Right ventricle myocardium superior (tissue), 1 donor: ENCODE measurements at regions not wholly inside any gene's neighbourhood (a gene's known extent, or its start where the extent isn't known, plus 50 kb on each side); places are given as distances from the start of the nearest gene placed in this dataset.

Experiments
- ATAC-seq: fragments of 200-7000 bp; cut with Tn5 transposase; one replicate; pipeline ENCODE4 v1.9.1; 2020; ENCODE audit warnings: mild to moderate bottlenecking; ENCODE audit not compliant: poor library complexity
- DNase-seq: peaks from one replicate; pipeline ENCODE4 v3.0.0-alpha.2; 2020
- intact Hi-C: fragments of 100-400 bp; cut with DNase I; formaldehyde crosslinking; loops from one replicate; pipeline ENCODE4 v1.11.2; 2022
- donor health status: DM: no; HTN: yes; CAD: no; lungs with severe emphysema.

- no peak for ATAC-seq
- no peak for DNase-seq
- intact Hi-C loops: no loop called here
These were observed 301.1 kb upstream of the ARPP21 start for GRCh38 chr3:35338186-35338585.

- DNase-seq (no peak), ATAC-seq (no peak)
- intact Hi-C loops: no loop called here
These were observed 259.1 kb upstream of the ARPP21 start for GRCh38 chr3:35380196-35380595.

GRCh38 chr3:35383216-35383615 is 256.1 kb upstream of the ARPP21 start:
- no peak for DNase-seq
- intact Hi-C loops: no loop called here
- no peak for ATAC-seq

- ATAC-seq (no peak), DNase-seq (no peak)
- intact Hi-C loops: no loop called here
These were observed 255.4 kb upstream of the ARPP21 start for GRCh38 chr3:35383719-35384555.

GRCh38 chr3:35385271-35385670 is 254.1 kb upstream of the ARPP21 start:
- ATAC-seq (no peak), DNase-seq (no peak)
- intact Hi-C loops: no loop called here

- ATAC-seq: no peak
These were observed 249.4 kb upstream of the ARPP21 start for GRCh38 chr3:35389907-35390306.

GRCh38 chr3:35392187-35392586 is 247.1 kb upstream of the ARPP21 start:
- ATAC-seq (no peak), DNase-seq (no peak)
- intact Hi-C loops: no loop called here

More at GRCh38 chr3:35389907-35390306, 249.4 kb upstream of the ARPP21 start:
- intact Hi-C loops: no loop called here
- no peak for DNase-seq

- intact Hi-C loops: no loop called here
- ATAC-seq (no peak), DNase-seq (no peak)
These were observed 245.2 kb upstream of the ARPP21 start for GRCh38 chr3:35393901-35394799.

GRCh38 chr3:35394905-35395304 is 244.4 kb upstream of the ARPP21 start:
- ATAC-seq: no peak
- intact Hi-C loops: no loop called here
- DNase-seq: no peak

GRCh38 chr3:35401671-35402070 is 237.7 kb upstream of the ARPP21 start:
- ATAC-seq: no peak
- intact Hi-C loops: no loop called here
- no peak for DNase-seq

- intact Hi-C loops: no loop called here
- DNase-seq: no peak
These were observed 234.8 kb upstream of the ARPP21 start for GRCh38 chr3:35404571-35404970.

GRCh38 chr3:35408882-35409281 is 230.4 kb upstream of the ARPP21 start:
- no peak for DNase-seq
- intact Hi-C loops: no loop called here
- no peak for ATAC-seq

More at GRCh38 chr3:35404571-35404970, 234.8 kb upstream of the ARPP21 start:
- no peak for ATAC-seq

GRCh38 chr3:35409991-35410390 is 229.3 kb upstream of the ARPP21 start:
- no peak for DNase-seq
- no peak for ATAC-seq
- intact Hi-C loops: no loop called here

- intact Hi-C loops: no loop called here
- no peak for ATAC-seq
- DNase-seq: no peak
These were observed 225.8 kb upstream of the ARPP21 start for GRCh38 chr3:35413483-35413882.

GRCh38 chr3:35417080-35417479 is 222.2 kb upstream of the ARPP21 start:
- no peak for ATAC-seq
- intact Hi-C loops: no loop called here
- DNase-seq: no peak

GRCh38 chr3:35422101-35422500 is 217.2 kb upstream of the ARPP21 start:
- intact Hi-C loops: no loop called here
- DNase-seq (no peak), ATAC-seq (no peak)

- ATAC-seq (no peak), DNase-seq (no peak)
- intact Hi-C loops: no loop called here
These were observed 216.3 kb upstream of the ARPP21 start for GRCh38 chr3:35422836-35423601.

GRCh38 chr3:35426366-35426958 is 212.9 kb upstream of the ARPP21 start:
- ATAC-seq: no peak
- intact Hi-C loops: no loop called here

GRCh38 chr3:35437381-35437780 is 201.9 kb upstream of the ARPP21 start:
- ATAC-seq: no peak
- no peak for DNase-seq
- intact Hi-C loops: no loop called here

More at GRCh38 chr3:35426366-35426958, 212.9 kb upstream of the ARPP21 start:
- DNase-seq: no peak
